ENCODE measurements at regions not wholly inside any gene's neighbourhood (a gene's known extent, or its start where the extent isn't known, plus 50 kb on each side); places are given as distances from the start of the nearest gene placed in this dataset.

DNA sequence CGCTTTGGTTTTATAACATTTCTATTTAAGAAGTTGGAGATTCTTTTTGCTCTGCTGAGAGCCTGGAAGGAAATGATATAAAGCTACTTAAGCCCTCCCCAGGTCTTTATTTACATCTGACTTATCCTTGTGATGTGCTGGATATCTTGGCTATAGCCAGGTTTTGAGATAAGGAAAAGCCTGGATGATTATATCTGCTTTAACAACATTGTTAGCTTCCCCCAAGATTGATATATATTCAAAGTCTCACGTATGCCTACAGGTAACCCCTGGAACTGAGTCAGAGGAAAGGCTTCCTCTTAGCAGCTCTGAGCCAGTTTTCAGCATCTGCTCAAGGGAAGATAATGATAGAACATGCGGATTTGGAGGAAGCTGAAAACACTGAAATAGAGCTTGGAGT, 61.5 kb upstream of the CRBN start:
- TF ChIP-seq, protein P1, sequence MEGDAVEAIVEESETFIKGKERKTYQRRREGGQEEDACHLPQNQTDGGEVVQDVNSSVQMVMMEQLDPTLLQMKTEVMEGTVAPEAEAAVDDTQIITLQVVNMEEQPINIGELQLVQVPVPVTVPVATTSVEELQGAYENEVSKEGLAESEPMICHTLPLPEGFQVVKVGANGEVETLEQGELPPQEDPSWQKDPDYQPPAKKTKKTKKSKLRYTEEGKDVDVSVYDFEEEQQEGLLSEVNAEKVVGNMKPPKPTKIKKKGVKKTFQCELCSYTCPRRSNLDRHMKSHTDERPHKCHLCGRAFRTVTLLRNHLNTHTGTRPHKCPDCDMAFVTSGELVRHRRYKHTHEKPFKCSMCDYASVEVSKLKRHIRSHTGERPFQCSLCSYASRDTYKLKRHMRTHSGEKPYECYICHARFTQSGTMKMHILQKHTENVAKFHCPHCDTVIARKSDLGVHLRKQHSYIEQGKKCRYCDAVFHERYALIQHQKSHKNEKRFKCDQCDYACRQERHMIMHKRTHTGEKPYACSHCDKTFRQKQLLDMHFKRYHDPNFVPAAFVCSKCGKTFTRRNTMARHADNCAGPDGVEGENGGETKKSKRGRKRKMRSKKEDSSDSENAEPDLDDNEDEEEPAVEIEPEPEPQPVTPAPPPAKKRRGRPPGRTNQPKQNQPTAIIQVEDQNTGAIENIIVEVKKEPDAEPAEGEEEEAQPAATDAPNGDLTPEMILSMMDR (IDR thresholded peaks at IDR 0.05), result no peak
- TF ChIP-seq POLR2AphosphoS5 (IDR thresholded peaks at IDR 0.05) (no peak), POLR2A (IDR thresholded peaks at IDR 0.05; ENCODE audit: low read depth) (no peak)
